ENCODE measurements at regions not wholly inside any gene's neighbourhood (a gene's known extent, or its start where the extent isn't known, plus 50 kb on each side); places are given as distances from the start of the nearest gene placed in this dataset.

- Histone ChIP-seq H3K4me1 (no peaks in the 10 kb centered on the region), H3K9me3 (no peaks in the 10 kb centered on the region), H3K4me3 (no peak overlapping the region), H3K27me3 (no peaks in the 10 kb centered on the region), H3K36me3 (no peaks in the 10 kb centered on the region), H3K27ac (no peak overlapping the region)
- 93 to 94% methylated on average over 3 of the region's 3 CpGs for WGBS, 2 donors
- intact Hi-C loops (cut with DNase I), result no loop called here
- DNase-seq, result no peak
- TF ChIP-seq CTCF (IDR thresholded peaks at IDR 0.05), result no peak
- TF ChIP-seq POLR2A (IDR thresholded peaks at IDR 0.05), result no peak
- TF ChIP-seq EP300 (IDR thresholded peaks at IDR 0.05), result no peak
- no peak for TF ChIP-seq POLR2AphosphoS5 (IDR thresholded peaks at IDR 0.05)
Observed at GRCh38 chr2:167607731-167608130, 639.7 kb downstream of the STK39 start.

GRCh38 chr2:167607211-167607610 lies 640.2 kb downstream of the STK39 start:
- H3K4me1 ChIP-seq, result no peaks in the 10 kb centered on the region
- no peak overlapping the region for H3K27ac ChIP-seq
- 94% methylated on average over 8 of the region's 8 CpGs for WGBS, 2 donors
- H3K9me3 ChIP-seq, result no peaks in the 10 kb centered on the region
- TF ChIP-seq CTCF (IDR thresholded peaks at IDR 0.05) (no peak), EP300 (IDR thresholded peaks at IDR 0.05) (no peak)
- intact Hi-C loops (cut with DNase I), result no loop called here
- H3K36me3 ChIP-seq, result no peaks in the 10 kb centered on the region
- DNase-seq, result no peak
- no peaks in the 10 kb centered on the region for H3K27me3 ChIP-seq
- no peak overlapping the region for H3K4me3 ChIP-seq

- Histone ChIP-seq H3K9me3 (no peaks in the 10 kb centered on the region), H3K36me3 (no peaks in the 10 kb centered on the region), H3K27ac (no peak overlapping the region), H3K27me3 (no peaks in the 10 kb centered on the region), H3K4me1 (no peaks in the 10 kb centered on the region), H3K4me3 (no peak overlapping the region)
- WGBS, 2 donors, result 93 to 94% methylated on average over 1 of the region's 1 CpG
- intact Hi-C loops (cut with DNase I), result no loop called here
- DNase-seq, result no peak
- TF ChIP-seq CTCF (IDR thresholded peaks at IDR 0.05) (no peak), POLR2A (IDR thresholded peaks at IDR 0.05) (no peak), EP300 (IDR thresholded peaks at IDR 0.05) (no peak), POLR2AphosphoS5 (IDR thresholded peaks at IDR 0.05) (no peak)
Observed at GRCh38 chr2:167602122-167602521, 645.3 kb downstream of the STK39 start.

- Histone ChIP-seq H3K27ac (no peak overlapping the region), H3K9me3 (no peaks in the 10 kb centered on the region), H3K4me3 (no peak overlapping the region), H3K4me1 (no peaks in the 10 kb centered on the region), H3K36me3 (no peaks in the 10 kb centered on the region), H3K27me3 (no peaks in the 10 kb centered on the region)
- DNase-seq, result no peak
- intact Hi-C loops (cut with DNase I), result no loop called here
- WGBS, 2 donors, result 76 to 80% methylated on average over 1 of the region's 1 CpG
- TF ChIP-seq POLR2A (IDR thresholded peaks at IDR 0.05), result no peak
- TF ChIP-seq CTCF (IDR thresholded peaks at IDR 0.05), result no peak
- no peak for TF ChIP-seq POLR2AphosphoS5 (IDR thresholded peaks at IDR 0.05)
- no peak for TF ChIP-seq EP300 (IDR thresholded peaks at IDR 0.05)
Observed at GRCh38 chr2:167599219-167599618, 648.2 kb downstream of the STK39 start.

GRCh38 chr2:167595839-167596471 lies 651.4 kb downstream of the STK39 start:
- no peak for TF ChIP-seq POLR2A (IDR thresholded peaks at IDR 0.05)
- TF ChIP-seq POLR2AphosphoS5 (IDR thresholded peaks at IDR 0.05), result no peak
- no peak for TF ChIP-seq EP300 (IDR thresholded peaks at IDR 0.05)
- no peak for TF ChIP-seq CTCF (IDR thresholded peaks at IDR 0.05)
- no peak for DNase-seq
- intact Hi-C loops (cut with DNase I), result no loop called here
- 31 to 70% methylated on average over 3 of the region's 3 CpGs for WGBS, 2 donors
- Histone ChIP-seq H3K27ac (no peak overlapping the region), H3K9me3 (no peaks in the 10 kb centered on the region), H3K4me1 (no peaks in the 10 kb centered on the region), H3K4me3 (no peak overlapping the region), H3K27me3 (no peaks in the 10 kb centered on the region), H3K36me3 (no peaks in the 10 kb centered on the region)
